ENCODE measurements at regions not wholly inside any gene's neighbourhood (a gene's known extent, or its start where the extent isn't known, plus 50 kb on each side); places are given as distances from the start of the nearest gene placed in this dataset.
"Not testable (repeated sequence)": the region's sequence is repeated elsewhere in the genome, so short reads cannot be mapped to it uniquely, and the experiment has no call there.

- DNase-seq (ENCODE audit: low read depth): no peak
Observed at GRCh38 chr13:55570371-55570770, 1570.3 kb upstream of the PRR20A start.

DNA sequence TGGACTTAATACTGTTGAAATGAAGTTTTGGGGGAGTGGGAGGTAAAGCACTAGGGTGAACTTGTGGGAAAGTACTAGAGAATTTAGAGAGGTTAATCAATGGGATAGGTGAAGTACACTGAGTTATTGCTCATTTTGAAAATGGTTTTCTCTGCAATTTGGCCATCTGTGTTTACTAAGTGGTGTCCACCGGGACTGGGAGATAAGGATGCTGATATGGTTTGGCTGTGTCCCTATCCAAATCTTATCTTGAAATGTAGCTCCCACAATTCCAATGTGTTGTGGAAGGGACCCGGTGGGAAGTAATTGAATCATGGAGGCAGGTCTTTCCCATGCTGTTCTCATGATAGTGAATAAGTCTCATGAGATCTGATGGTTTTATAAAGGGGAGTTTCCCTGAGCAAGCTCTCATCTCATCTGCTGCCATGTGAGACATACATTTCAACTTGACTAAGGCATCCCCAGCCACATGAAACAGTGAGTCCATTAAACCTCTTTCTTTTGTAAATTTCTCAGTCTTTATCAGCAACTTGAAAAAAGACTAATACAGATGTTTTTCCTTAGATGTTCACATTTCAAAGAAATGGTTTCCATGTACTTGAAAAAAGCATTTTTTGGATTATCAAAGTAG is 1569.4 kb upstream of the PRR20A start:
- DNase-seq (ENCODE audit: low read depth): no peak

- DNase-seq (ENCODE audit: low read depth): no peak
Observed at GRCh38 chr13:55572408-55572807, 1568.3 kb upstream of the PRR20A start.

DNA sequence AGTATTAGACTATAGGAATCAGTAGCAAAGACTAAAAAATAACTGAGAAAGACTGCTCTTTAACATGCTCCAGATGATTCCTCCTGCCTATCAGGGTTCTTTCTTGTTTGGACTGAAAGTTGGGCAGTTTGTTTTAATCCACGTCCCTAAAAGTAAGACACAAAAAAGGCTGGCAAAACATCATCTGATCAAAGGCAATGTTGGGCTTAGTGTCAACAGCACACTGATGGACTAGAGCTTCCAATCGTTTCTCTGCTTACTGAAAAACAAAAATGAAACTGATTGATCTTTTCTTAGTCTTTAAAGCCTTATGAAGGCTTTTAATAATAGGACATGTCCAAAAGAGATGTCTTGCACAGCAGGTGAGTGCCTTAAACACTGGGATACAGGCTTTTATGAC is 1567.9 kb upstream of the PRR20A start:
- DNase-seq (ENCODE audit: low read depth): no peak

DNA sequence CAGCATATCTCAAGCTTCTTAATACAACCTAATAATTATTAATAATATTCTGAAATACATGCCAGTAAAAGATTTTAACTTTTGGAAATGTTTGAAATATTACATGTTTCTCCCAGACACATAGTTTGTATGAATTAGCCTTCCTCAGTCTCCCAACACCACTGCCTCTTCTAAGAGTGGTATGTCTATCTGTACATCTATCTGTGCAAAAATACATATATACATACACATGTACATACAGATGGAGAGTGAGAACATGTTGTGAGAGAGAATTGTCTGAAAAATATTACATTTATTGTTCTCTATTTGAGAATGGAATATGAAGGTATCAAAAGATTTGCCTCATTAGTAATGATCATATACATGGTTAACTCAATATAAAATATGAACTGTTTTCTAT is 1567.2 kb upstream of the PRR20A start:
- DNase-seq (ENCODE audit: low read depth): no peak

DNA sequence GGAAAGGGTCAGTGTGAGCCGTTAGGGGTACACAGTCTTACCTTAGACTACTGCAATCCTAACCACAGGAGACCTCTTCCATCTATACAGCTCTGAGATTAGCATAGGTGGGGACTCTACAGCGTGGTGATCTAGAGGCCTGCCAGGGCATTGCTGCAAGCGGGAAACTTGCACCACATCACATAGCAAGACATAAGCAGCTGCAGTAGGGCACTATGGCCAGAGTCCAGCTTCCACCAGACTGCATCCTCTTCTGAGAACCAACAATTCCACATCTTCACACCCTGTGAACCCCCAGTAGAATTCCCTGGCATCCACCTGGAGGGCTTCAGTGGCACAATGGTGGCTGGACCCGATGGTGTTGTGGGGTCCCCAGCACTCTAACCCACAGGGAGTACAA is 1564.3 kb upstream of the PRR20A start:
- no peak for DNase-seq (ENCODE audit: low read depth)

GRCh38 chr13:55577082-55577846 is 1563.5 kb upstream of the PRR20A start:
- DNase-seq (ENCODE audit: low read depth): no peak

DNA sequence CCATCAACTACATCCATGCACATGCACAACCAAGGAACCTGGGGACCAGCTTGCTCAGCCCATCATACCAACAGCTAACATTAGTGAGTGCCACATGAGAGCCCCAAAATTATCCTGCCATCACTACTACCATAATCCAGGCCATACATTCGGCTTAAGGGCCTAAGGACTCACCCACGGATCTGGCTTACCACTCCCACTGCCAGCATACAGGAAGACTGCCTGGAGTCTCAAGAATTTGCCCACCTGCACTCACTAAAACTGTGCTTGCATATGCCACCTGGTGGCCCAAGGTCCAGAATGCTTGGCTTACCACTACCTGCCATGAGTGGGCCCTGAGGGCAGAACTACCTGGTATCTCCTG is 1562.9 kb upstream of the PRR20A start:
- no peak for DNase-seq (ENCODE audit: low read depth)

GRCh38 chr13:55582294-55582693 is 1558.4 kb upstream of the PRR20A start:
- DNase-seq (ENCODE audit: low read depth): not testable (repeated sequence)

DNA sequence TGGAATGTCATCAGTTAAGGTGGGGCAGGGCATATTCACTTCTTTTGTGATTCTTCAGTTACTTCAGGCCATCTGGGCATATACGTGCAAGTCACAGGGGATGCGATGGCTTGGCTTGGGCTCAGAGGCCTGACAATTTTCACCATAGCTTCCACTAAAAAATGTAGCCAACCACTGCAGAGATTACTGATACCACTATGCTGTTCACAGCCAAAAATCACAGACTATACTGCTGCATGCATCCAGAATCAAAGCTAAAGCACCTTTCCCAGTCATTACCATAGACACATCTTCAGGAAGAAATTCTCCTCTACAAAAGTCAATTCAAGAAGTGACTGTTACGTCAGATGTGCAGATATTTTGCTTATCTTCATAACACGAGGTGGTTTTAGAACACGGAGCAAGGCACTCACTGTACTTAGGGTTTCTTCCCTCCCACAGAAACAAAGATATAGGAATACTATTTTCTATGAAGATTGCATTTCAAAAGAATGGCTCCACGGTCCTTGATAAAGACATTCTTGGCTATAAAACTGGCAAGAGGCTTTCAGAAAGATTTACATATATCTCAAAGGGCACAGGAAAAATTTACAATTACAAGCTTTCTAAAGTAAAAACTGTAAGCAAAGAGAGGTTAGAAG is 1556.6 kb upstream of the PRR20A start:
- DNase-seq (ENCODE audit: low read depth): no peak

DNA sequence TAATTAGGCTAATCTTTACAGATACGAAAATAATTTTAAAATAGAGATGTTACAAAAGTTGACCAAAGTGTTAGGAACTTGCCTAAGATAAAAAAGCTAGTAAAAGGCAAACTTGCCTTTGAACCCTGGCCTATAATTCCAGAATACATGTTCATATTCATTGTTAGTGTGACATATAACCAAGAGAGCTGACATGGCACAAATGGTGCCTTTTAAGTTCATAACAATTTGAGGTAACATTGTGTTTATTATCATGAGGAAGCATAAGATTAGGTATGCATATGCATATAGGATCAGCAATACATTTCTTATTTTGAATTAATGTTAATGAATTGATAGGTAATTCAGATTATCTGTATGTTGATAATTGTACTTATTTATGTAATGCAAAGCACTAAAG is 1537.9 kb upstream of the PRR20A start:
- no peak for DNase-seq (ENCODE audit: low read depth)

DNA sequence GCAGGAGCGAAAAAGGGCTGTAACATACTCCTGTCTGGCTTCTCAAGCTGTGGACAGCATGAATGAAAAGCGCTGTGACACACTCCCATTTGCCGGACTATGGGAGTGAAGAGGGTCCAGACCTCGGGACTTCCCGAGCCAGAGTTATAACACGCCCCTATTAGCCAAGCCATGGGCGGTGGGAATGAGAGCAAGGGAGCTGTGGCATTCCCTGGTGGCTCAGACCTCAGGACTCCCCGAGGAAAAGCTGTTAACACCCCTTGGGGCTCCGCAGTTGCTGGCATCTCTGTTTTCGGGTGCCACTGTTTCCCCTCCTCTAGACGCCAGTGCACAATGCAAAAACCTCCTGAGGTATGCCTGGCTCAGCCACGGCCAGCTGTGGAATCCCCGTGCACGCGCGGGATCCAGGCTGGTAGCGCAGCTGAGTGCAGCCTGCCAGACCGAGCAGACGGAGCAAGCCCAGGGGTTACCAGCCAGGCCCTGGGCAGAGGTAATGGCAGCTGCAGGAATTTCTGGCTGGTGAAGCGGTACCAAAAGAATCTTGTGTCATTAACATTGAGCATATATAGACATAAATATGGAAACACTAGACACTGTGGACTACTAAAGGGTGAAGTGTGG is 1534.6 kb upstream of the PRR20A start:
- DNase-seq (ENCODE audit: low read depth): no peak

DNA sequence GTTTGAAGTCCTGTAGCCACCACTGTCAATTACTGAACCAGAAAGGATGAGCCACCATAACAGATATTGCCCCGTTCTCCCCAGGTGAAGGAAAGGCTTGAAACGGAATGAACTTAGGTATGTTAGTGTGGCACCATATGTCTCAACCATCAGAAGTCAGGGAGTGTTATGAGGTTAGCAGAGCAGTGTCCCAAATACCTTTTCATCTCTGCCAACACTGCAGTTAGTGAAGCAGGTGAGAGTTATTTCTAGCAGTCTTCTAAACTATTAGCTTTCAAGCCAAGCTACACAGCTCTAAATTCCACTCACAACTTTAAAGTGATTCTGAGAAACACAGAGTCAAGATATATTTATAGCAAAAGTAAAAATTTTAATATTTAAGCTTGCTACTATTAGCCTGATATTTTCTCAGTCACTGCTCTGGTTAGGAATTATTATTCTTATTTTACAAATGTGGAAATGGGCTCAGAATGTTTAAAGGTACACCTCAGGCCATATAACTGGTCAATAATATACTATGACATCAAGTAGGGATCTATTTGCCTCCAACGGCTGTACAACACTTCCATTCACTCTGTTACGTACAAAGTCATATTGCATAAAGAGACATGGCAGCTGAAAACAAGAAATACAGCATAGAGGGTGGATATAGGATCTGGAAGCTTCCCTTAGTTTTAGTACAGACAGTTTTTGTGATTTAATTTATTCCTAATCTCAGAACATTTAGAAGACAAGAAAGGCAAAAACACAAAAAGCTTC is 1527.1 kb upstream of the PRR20A start:
- no peak for DNase-seq (ENCODE audit: low read depth)

DNA sequence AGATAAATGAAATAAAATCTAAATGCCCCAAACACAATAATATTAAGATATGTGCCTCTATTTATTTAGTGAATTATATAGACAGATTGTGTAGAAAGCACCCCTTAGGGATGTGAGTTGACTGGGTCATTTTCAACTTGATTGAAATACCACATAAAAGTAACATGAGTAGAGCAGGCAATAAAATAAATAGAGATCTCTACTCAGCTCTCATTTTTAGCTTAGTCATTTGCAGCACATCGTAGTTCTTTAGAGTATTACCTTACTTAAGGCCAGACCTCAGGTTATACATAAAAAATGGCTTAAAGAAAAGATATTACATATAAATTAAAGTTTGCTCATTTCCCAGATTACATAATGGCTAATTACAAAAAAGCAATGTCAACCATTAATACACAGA is 1525.6 kb upstream of the PRR20A start:
- DNase-seq (ENCODE audit: low read depth): no peak

DNA sequence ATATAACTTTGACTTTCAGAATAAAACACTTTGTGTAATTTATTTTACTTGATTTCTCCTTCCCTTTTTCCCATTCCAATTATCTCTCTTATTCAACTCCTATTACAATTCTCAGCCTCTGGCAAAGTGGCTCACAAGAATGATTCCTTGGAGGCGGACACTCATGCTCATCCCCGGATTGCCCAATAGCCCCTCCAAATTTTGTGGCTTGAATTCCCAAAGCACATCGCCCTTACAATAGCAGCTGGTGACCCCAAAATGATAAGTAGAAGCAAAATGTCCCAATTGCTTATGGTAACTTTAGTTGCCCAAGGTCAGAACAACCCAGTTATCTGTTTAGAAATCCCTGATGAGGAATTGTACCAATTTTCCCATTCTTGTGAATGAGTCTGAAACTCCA is 1523.5 kb upstream of the PRR20A start:
- DNase-seq (ENCODE audit: low read depth): no peak

DNA sequence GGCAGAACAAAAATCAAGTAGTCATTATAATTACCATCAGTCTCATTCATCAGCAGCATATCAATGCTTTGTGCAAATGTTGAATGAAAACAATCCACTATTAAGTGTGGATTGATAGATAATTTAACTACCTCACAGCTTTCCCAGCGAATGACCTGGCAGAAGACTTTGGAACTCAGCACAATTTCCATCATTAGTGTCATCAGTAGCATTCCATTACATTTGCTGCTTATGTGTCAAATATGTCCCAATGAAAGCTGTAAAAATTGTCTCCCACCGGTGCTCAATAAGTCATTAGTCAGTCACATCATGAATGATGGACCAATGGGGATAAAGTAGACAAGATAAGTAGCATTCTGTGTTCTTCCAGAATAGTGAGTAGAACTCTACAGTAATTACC is 1513.5 kb upstream of the PRR20A start:
- DNase-seq (ENCODE audit: low read depth): no peak

GRCh38 chr13:55632402-55632801 is 1508.3 kb upstream of the PRR20A start:
- DNase-seq (ENCODE audit: low read depth): no peak

DNA sequence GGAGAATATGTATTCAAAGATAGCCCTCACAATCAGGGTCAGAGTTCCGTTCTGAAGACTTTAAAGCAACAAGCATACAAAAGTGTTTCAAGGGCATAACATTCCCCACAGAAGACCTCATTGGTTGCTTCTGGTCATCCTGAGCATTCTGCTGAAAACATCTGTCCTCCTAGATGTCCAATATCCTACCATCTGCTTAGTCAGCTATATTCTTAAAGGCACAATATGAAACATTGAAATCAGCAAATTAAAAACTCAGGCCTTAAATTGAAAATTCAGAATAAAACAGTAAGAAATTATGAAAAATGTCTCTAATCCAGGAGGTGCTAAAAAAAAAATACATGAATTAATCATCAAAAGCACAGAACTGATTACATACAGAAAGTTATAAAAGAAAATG is 1491.2 kb upstream of the PRR20A start:
- DNase-seq (ENCODE audit: low read depth): no peak

DNA sequence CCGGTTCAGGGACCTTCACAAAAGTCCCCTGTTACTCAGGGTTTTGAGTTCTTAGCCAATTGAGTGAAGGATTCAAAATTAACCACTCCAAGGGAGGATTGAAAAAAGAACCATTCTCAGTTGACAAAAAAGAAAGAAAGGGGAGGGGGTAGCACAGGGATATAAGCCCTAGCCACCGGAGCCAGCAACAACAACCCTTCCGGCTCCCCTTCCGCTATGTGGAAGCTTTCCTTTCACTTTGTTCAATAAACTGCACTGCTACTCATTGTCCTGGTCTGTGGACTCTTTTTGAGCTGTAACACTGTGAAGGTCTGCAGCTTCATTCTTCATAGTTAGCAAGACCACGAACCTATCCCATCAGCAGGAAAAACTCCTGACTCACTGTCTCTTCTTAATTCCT is 1488.1 kb upstream of the PRR20A start:
- DNase-seq (ENCODE audit: low read depth): no peak

GRCh38 chr13:55653497-55653896 is 1487.2 kb upstream of the PRR20A start:
- DNase-seq (ENCODE audit: low read depth): no peak

GRCh38 chr13:55654243-55654642 is 1486.5 kb upstream of the PRR20A start:
- DNase-seq (ENCODE audit: low read depth): no peak

GRCh38 chr13:55660264-55660663 is 1480.5 kb upstream of the PRR20A start:
- not testable (repeated sequence) for DNase-seq (ENCODE audit: low read depth)

Measured in RPMI7951 (cell line).